Neural crest cell (in vitro differentiated cells): ENCODE measurements at regions not wholly inside any gene's neighbourhood (a gene's known extent, or its start where the extent isn't known, plus 50 kb on each side); places are given as distances from the start of the nearest gene placed in this dataset.

Source experiments
- DNase-seq: peaks from one replicate; pipeline ENCODE4 v3.0.0; 2021; ENCODE audit warnings: low read depth, mixed read lengths, low spot score
- H3K27ac Mint-ChIP-seq: one replicate; pipeline ENCODE4 v1.8.0; 2021; ENCODE audit warnings: mild to moderate bottlenecking, mixed read lengths; ENCODE audit not compliant: unreplicated experiment
- H3K27me3 Mint-ChIP-seq: 2 replicates; pipeline ENCODE4 v1.8.0; 2021; ENCODE audit warnings: low read depth, mild to moderate bottlenecking, mixed read lengths
- H3K36me3 Mint-ChIP-seq: 2 replicates; pipeline ENCODE4 v1.8.0; 2021; ENCODE audit warnings: low read depth, mild to moderate bottlenecking, mixed read lengths
- H3K4me1 Mint-ChIP-seq: 2 replicates; pipeline ENCODE4 v1.8.0; 2021; ENCODE audit warnings: mixed read lengths
- H3K4me3 Mint-ChIP-seq: one replicate; pipeline ENCODE4 v1.8.0; 2021; ENCODE audit warnings: mild to moderate bottlenecking, mixed read lengths
- H3K9me3 Mint-ChIP-seq: 2 replicates; pipeline ENCODE4 v1.8.0; 2021; ENCODE audit warnings: mixed read lengths
- TF ChIP-seq, protein P1 (sequence below): fragments of 200-600 bp; sonication (generic); conservative IDR thresholded peaks from 2 replicates; pipeline ENCODE4 v1.5.0; 2021; ENCODE audit warnings: antibody characterized with exemption, mild to moderate bottlenecking

DNA sequence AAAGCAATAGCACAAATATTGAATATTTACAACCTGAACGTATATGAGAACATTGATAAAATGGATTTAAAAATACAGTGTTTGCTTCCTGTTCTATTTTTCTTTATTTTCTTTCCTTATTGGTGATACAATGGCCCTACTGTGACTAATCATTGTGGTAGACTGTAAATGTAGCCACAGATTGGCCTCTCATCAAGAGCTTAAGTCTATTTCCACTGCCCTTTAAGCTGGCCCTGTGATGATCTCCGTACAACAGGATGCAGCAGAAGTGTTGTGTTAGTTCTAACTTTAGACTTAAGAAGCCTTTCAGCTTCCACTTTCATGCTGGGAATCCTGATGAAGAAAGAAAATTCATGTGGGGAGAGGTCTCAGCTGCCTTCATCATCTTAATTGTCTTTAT is 285.6 kb upstream of the B3GALT2 start:
- Mint-ChIP-seq H3K9me3 (peaks cover 9% of the 10 kb centered on the region), H3K36me3 (no peaks in the 10 kb centered on the region), H3K4me1 (no peaks in the 10 kb centered on the region), H3K27ac (no peak overlapping the region), H3K27me3 (no peaks in the 10 kb centered on the region), H3K4me3 (no peak overlapping the region)
- no peak for DNase-seq
- TF ChIP-seq, protein P1, sequence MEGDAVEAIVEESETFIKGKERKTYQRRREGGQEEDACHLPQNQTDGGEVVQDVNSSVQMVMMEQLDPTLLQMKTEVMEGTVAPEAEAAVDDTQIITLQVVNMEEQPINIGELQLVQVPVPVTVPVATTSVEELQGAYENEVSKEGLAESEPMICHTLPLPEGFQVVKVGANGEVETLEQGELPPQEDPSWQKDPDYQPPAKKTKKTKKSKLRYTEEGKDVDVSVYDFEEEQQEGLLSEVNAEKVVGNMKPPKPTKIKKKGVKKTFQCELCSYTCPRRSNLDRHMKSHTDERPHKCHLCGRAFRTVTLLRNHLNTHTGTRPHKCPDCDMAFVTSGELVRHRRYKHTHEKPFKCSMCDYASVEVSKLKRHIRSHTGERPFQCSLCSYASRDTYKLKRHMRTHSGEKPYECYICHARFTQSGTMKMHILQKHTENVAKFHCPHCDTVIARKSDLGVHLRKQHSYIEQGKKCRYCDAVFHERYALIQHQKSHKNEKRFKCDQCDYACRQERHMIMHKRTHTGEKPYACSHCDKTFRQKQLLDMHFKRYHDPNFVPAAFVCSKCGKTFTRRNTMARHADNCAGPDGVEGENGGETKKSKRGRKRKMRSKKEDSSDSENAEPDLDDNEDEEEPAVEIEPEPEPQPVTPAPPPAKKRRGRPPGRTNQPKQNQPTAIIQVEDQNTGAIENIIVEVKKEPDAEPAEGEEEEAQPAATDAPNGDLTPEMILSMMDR = no peak

DNA sequence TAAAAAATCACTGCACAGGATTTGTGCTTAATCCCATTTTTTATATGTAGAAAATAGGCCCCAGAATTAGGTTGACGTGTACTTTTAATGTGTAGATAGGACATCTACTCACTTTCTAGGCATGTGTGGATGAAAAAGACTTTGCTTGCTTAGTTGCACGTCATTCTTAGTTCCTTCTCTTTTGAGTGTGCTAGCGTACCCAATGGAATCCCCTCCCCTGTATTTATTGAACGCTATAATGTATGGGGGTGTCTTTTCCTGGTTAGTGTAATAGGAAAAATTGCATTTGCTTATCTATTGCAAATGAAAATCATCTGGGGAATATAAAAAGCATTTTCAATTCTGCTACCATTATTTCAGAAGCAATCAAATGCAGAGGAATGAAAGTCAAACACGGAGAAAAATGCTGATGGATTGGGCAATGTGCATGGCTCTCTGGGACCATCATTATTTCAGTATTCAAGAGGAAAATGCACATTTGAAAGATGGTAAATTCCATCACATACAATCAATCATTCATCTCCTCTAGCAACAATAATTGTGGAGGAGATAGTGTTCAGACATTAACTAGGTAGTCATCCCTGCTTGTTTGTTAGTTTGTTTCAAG is 277.0 kb upstream of the B3GALT2 start:
- Mint-ChIP-seq H3K27ac (no peak overlapping the region), H3K4me1 (peaks cover 16% of the 10 kb centered on the region), H3K9me3 (no peaks in the 10 kb centered on the region), H3K4me3 (no peak overlapping the region), H3K27me3 (no peaks in the 10 kb centered on the region), H3K36me3 (no peaks in the 10 kb centered on the region)
- TF ChIP-seq, protein P1 = no peak
- no peak for DNase-seq

DNA sequence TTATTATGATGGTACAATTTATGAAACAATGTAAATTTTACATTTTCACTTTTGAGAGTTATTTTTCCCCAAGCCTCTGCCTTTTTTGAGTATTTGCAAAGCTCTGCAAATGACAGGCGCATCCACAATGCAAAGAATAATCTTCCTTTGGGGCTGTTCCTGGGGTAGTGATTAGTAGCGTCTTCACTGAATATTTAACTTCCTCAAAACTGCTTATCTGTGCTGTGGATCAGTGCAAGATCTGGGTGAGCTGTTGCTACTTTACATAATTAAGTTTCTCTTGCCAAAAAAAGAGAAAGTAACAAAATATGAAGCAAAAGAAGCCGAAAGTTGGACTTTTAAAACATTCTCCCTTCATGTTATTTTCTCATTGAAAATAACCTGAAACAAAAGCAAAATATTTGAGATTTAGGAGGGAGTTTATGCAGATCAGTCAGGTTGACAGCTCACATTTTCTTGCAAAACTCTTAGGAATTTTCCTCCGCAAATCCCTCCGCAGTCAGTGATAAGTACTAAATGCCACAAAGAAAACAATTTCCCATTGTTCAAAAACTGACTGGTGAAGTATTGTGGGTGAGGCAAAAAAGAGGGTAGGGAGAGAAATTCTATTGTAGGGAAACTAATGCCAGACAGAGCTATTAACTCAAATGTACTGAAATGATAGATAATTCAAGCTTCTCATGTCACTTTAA is 276.4 kb upstream of the B3GALT2 start:
- Mint-ChIP-seq H3K27me3 (no peaks in the 10 kb centered on the region), H3K4me3 (no peak overlapping the region), H3K4me1 (peaks cover 16% of the 10 kb centered on the region), H3K36me3 (no peaks in the 10 kb centered on the region), H3K27ac (no peak overlapping the region), H3K9me3 (no peaks in the 10 kb centered on the region)
- DNase-seq = no peak
- TF ChIP-seq, protein P1 = no peak

- Mint-ChIP-seq H3K9me3 (no peaks in the 10 kb centered on the region), H3K27ac (no peak overlapping the region), H3K27me3 (no peaks in the 10 kb centered on the region), H3K36me3 (no peaks in the 10 kb centered on the region), H3K4me1 (peaks cover 16% of the 10 kb centered on the region), H3K4me3 (no peak overlapping the region)
- DNase-seq = no peak
- TF ChIP-seq, protein P1 = no peak
Measured at GRCh38 chr1:193458628-193459027, 272.2 kb upstream of the B3GALT2 start.

DNA sequence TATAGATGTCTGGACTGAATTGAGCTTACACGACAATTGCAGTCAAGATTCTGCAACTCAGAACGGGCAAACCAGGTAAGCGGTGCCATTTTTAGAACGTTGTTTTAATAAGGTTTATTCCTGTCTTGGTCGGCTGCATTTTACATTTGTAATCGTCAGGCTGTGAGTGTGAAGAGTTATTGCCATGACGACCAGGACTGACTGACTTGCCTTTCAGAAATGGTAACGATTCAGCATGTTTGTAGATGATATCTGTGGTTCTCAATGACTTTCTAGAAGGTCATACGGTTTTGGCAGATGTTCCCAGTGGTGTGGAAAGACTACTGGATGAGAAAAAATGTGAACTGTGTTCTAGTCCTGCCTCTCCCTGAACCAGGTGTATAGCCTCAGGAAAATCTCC is 271.3 kb upstream of the B3GALT2 start:
- H3K27ac Mint-ChIP-seq = no peak overlapping the region
- TF ChIP-seq, protein P1 = no peak
- H3K27me3 Mint-ChIP-seq = no peaks in the 10 kb centered on the region
- H3K36me3 Mint-ChIP-seq = no peaks in the 10 kb centered on the region
- H3K4me1 Mint-ChIP-seq = peaks cover 7% of the 10 kb centered on the region
- DNase-seq = no peak
- no peaks in the 10 kb centered on the region for H3K9me3 Mint-ChIP-seq
- H3K4me3 Mint-ChIP-seq = no peak overlapping the region
